ENCODE measurements at regions not wholly inside any gene's neighbourhood (a gene's known extent, or its start where the extent isn't known, plus 50 kb on each side); places are given as distances from the start of the nearest gene placed in this dataset.

DNA sequence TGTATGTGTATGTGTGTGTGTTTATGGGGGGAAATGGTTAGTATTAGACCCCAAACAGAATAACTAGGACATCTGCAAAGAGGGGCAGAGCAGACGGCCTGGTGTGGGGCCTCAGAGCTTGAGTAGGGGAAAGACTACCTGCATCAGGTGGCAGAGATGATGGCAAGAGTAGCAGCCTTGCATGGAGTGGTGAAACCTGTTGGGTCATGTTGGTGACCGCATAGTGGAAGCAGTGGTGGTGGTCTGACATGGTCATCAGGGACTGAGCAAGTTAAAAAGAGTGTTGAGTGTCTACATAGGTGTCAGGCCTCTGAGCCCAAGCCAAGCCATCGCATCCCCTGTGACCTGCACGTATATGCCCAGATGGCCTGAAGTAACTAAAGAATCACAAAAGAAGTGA is 153.2 kb downstream of the FGF10 start (continued):
- TF ChIP-seq USF2 (IDR thresholded peaks at IDR 0.05; ENCODE audit: borderline replicate concordance, low read depth, low read length) = no peak

DNA sequence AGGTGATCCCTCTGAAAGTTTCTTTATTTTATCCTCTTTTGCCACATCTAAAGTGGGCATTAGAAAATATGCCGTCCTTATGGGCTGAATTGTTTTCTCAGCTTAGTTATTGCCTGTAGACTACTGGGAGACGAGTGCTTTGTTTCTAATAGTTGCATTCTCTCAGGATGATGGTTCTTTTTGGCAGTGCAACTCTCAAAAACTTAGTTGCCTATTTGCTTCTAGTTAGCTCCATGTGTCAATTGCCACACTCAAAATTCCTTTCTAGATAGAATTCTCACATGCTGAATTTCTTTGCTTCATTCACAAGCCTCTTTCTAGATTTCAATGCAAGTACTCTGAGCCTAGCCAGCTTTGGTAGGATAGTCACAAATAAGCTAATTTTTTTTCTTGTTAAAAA is 155.5 kb downstream of the FGF10 start:
- no peak overlapping the region for H2AFZ ChIP-seq (ENCODE audit: low read depth)
- no peaks in the 10 kb centered on the region for H3K27me3 ChIP-seq (ENCODE audit: insufficient read depth)
- CTCF ChIA-PET = no interaction called here
- no peak for TF ChIP-seq CHD2 (IDR thresholded peaks at IDR 0.05; ENCODE audit: low read length, partially characterized antibody)
- no peak for TF ChIP-seq EP300 (IDR thresholded peaks at IDR 0.05; ENCODE audit: borderline replicate concordance in 1 of 2, low read depth in 1 of 2, low read length in 1 of 2)
- TF ChIP-seq SIN3A (IDR thresholded peaks at IDR 0.05; ENCODE audit: borderline replicate concordance, low read depth, low read length) = no peak
- no peak for TF ChIP-seq RXRA (IDR thresholded peaks at IDR 0.05; ENCODE audit: borderline replicate concordance, low read depth)
- no peak for TF ChIP-seq JUND (IDR thresholded peaks at IDR 0.05)
- TF ChIP-seq TEAD4 (IDR thresholded peaks at IDR 0.05; ENCODE audit: borderline replicate concordance, insufficient read depth) = no peak
- TF ChIP-seq PBX3 (IDR thresholded peaks at IDR 0.05) = no peak
- TF ChIP-seq, protein P1, sequence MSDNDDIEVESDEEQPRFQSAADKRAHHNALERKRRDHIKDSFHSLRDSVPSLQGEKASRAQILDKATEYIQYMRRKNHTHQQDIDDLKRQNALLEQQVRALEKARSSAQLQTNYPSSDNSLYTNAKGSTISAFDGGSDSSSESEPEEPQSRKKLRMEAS (IDR thresholded peaks at IDR 0.05; ENCODE audit: low read depth) = no peak
- no peak for TF ChIP-seq ELF1 (IDR thresholded peaks at IDR 0.05)
- TF ChIP-seq GATA2 (CRISPR knock-in tag; IDR thresholded peaks at IDR 0.05) = no peak
- TF ChIP-seq, protein P2, sequence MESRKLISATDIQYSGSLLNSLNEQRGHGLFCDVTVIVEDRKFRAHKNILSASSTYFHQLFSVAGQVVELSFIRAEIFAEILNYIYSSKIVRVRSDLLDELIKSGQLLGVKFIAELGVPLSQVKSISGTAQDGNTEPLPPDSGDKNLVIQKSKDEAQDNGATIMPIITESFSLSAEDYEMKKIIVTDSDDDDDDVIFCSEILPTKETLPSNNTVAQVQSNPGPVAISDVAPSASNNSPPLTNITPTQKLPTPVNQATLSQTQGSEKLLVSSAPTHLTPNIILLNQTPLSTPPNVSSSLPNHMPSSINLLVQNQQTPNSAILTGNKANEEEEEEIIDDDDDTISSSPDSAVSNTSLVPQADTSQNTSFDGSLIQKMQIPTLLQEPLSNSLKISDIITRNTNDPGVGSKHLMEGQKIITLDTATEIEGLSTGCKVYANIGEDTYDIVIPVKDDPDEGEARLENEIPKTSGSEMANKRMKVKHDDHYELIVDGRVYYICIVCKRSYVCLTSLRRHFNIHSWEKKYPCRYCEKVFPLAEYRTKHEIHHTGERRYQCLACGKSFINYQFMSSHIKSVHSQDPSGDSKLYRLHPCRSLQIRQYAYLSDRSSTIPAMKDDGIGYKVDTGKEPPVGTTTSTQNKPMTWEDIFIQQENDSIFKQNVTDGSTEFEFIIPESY (IDR thresholded peaks at IDR 0.05; ENCODE audit: borderline replicate concordance, low read depth) = no peak
- TF ChIP-seq RFX5 (IDR thresholded peaks at IDR 0.05; ENCODE audit: low read length) = no peak
- no peak for TF ChIP-seq YY1 (IDR thresholded peaks at IDR 0.05; ENCODE audit: low read depth)
- no peak for TF ChIP-seq POLR2AphosphoS5 (IDR thresholded peaks at IDR 0.05; ENCODE audit: low read depth, low read length)
- TF ChIP-seq FOXM1 (IDR thresholded peaks at IDR 0.05; ENCODE audit: low read depth) = no peak
- TF ChIP-seq NRF1 (IDR thresholded peaks at IDR 0.05; ENCODE audit: low read depth, low read length) = no peak
- TF ChIP-seq REST (IDR thresholded peaks at IDR 0.05; ENCODE audit: low read depth, low read length) = no peak
- no peak for TF ChIP-seq TAF1 (IDR thresholded peaks at IDR 0.05; ENCODE audit: borderline replicate concordance, low read depth, low read length)
- TF ChIP-seq RCOR1 (IDR thresholded peaks at IDR 0.05; ENCODE audit: low read length) = no peak
- no peak for TF ChIP-seq FOXJ3 (CRISPR knock-in tag; IDR thresholded peaks at IDR 0.05)
- no peak for DNase-seq
- POLR2A ChIA-PET = no interaction called here
- H3K27ac ChIP-seq (ENCODE audit: low read depth in 2 of 2, low read length in 1 of 2) = no peak overlapping the region
- H3K9ac ChIP-seq = no peak overlapping the region
- 0% methylated on average over 2 of the region's 2 CpGs for WGBS (ENCODE audit: low lambda C conversion rate)
- H4K20me1 ChIP-seq (ENCODE audit: insufficient read depth) = no peaks in the 10 kb centered on the region
- no peaks in the 10 kb centered on the region for H3K9me3 ChIP-seq
- no peaks in the 10 kb centered on the region for H3K9me2 ChIP-seq
- H3K79me2 ChIP-seq (ENCODE audit: insufficient read depth) = no peaks in the 10 kb centered on the region
- H3K4me1 ChIP-seq (ENCODE audit: control insufficient read depth in 1 of 2, insufficient read depth in 2 of 2, low read depth in 1 of 2, low read length in 1 of 2) = no peaks in the 10 kb centered on the region
- H3K4me2 ChIP-seq = no peak overlapping the region
- H3K4me3 ChIP-seq (ENCODE audit: low read depth in 2 of 2, low read length in 1 of 2) = no peak overlapping the region
- no peaks in the 10 kb centered on the region for H3F3A ChIP-seq (replicated peaks; ENCODE audit: insufficient read depth)
- no peaks in the 10 kb centered on the region for H3K36me3 ChIP-seq (replicated peaks in 1 of 2; ENCODE audit: control insufficient read depth in 1 of 2, insufficient read depth in 2 of 2, low read length in 1 of 2)

All from SK-N-SH (cell line).